AG04450 (cell line): ENCODE measurements at regions not wholly inside any gene's neighbourhood (a gene's known extent, or its start where the extent isn't known, plus 50 kb on each side); places are given as distances from the start of the nearest gene placed in this dataset.

Experiments used
- CTCF ChIA-PET: fragments of 300-600, 350-600 bp; formaldehyde crosslinking; extraction: SDS; loops from one replicate; lab custom pipeline; 2022; ENCODE audit warnings: antibody characterized with exemption, inconsistent platforms; lab: Charles Lee
- POLR2A ChIA-PET: fragments of 350-600 bp; formaldehyde crosslinking; extraction: SDS; loops from one replicate; lab custom pipeline; 2021; ENCODE audit warnings: antibody characterized with exemption, inconsistent platforms; lab: Yijun Ruan, JAX
- DNase-seq: peaks from one replicate; pipeline ENCODE4 v3.0.0-alpha.2; 2011; ENCODE audit warnings: low read depth, low spot score
- H3K27ac ChIP-seq: one replicate; pipeline ENCODE4 v1.5.1; 2012; ENCODE audit warnings: low read depth, low read length, control low read depth
- H3K27me3 ChIP-seq: one replicate; pipeline ENCODE4 v1.6.0; 2012; ENCODE audit warnings: low read length; ENCODE audit not compliant: control insufficient read depth, insufficient read depth
- H3K4me3 ChIP-seq: 2 replicates; pipeline ENCODE4 v1.5.1; 2011; ENCODE audit warnings: mild to moderate bottlenecking, low read depth, low read length, control low read depth
- H3K9me3 ChIP-seq: 2 replicates; pipeline ENCODE4 v1.5.1; 2012; ENCODE audit warnings: low read length; ENCODE audit not compliant: control insufficient read depth, insufficient read depth
- CTCF ChIP-seq: IDR thresholded peaks from 2 replicates; pipeline ENCODE4 v1.5.1; 2011; ENCODE audit warnings: low read depth, low read length, control low read depth, inconsistent platforms

GRCh38 chr4:126202226-126202625 lies 887.5 kb downstream of the FAT4 start:
- Histone ChIP-seq H3K27me3 (no peaks in the 10 kb centered on the region), H3K27ac (no peak overlapping the region), H3K9me3 (peaks cover 3% of the 10 kb centered on the region; the same call in 1 of the 2 replicates), H3K4me3 (no peak overlapping the region)
- ChIA-PET POLR2A (no interaction called here), CTCF (no interaction called here)
- DNase-seq = no peak
- no peak for TF ChIP-seq CTCF

GRCh38 chr4:126207910-126208309 lies 893.2 kb downstream of the FAT4 start:
- Histone ChIP-seq H3K9me3 (no peaks in the 10 kb centered on the region), H3K27ac (no peak overlapping the region), H3K4me3 (no peak overlapping the region), H3K27me3 (no peaks in the 10 kb centered on the region)
- ChIA-PET POLR2A (no interaction called here), CTCF (interaction anchor here (0.7 kb wide), 1 partner anchor 16 kb away, joined by 3 read pairs; no protein-coding TSS in a partner anchor)
- TF ChIP-seq CTCF = no peak
- no peak for DNase-seq

- CTCF ChIA-PET = interaction anchor here (0.9 kb wide), 1 partner anchor 14 kb away, joined by 3 read pairs; no protein-coding TSS in a partner anchor
- DNase-seq = no peak
- no peak for TF ChIP-seq CTCF
Measured at GRCh38 chr4:126209147-126209546, 894.4 kb downstream of the FAT4 start.

GRCh38 chr4:126213996-126214395 lies 899.2 kb downstream of the FAT4 start:
- no peak overlapping the region for H3K27ac ChIP-seq
- ChIA-PET POLR2A (no interaction called here), CTCF (no interaction called here)

More at GRCh38 chr4:126209147-126209546, 894.4 kb downstream of the FAT4 start:
- POLR2A ChIA-PET = no interaction called here
- H3K27ac ChIP-seq = no peak overlapping the region
- no peaks in the 10 kb centered on the region for H3K9me3 ChIP-seq
- no peak overlapping the region for H3K4me3 ChIP-seq
- no peaks in the 10 kb centered on the region for H3K27me3 ChIP-seq

DNA sequence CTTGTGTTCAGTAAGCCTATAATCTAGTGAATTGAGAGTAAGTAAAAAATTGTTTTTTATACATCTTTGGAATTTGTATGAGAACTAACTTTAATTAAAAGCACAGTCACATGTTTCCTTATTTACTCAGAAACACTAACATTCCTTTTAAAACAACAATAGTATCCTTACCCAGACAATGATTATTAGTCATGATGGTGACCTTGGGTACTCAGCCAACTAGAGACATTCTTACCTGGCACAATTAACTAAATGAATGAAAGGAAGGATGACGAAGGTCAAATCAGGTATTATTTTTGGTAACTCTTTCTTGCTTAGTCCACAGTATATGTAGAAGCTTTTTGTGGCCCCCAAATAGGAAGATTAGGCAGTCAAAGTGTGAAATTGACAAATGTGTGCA lies 901.0 kb downstream of the FAT4 start:
- TF ChIP-seq CTCF = no peak
- Histone ChIP-seq H3K27ac (no peak overlapping the region), H3K4me3 (no peak overlapping the region), H3K27me3 (no peaks in the 10 kb centered on the region), H3K9me3 (no peaks in the 10 kb centered on the region)
- ChIA-PET POLR2A (no interaction called here), CTCF (no interaction called here)
- DNase-seq = no peak

More at GRCh38 chr4:126213996-126214395, 899.2 kb downstream of the FAT4 start:
- DNase-seq = no peak
- no peaks in the 10 kb centered on the region for H3K9me3 ChIP-seq
- H3K4me3 ChIP-seq = no peak overlapping the region
- H3K27me3 ChIP-seq = no peaks in the 10 kb centered on the region
- TF ChIP-seq CTCF = no peak
